GM12873 (cell line): ENCODE measurements at regions not wholly inside any gene's neighbourhood (a gene's known extent, or its start where the extent isn't known, plus 50 kb on each side); places are given as distances from the start of the nearest gene placed in this dataset.

Experiments
- TF ChIP-seq, protein P1 (sequence below): IDR thresholded peaks from 2 replicates; pipeline ENCODE4 v1.5.1; 2012; ENCODE audit warnings: low read depth, mild to moderate bottlenecking, moderate library complexity, low read length, control low read depth; ENCODE audit not compliant: insufficient read depth; ENCODE audit errors: missing control alignments

DNA sequence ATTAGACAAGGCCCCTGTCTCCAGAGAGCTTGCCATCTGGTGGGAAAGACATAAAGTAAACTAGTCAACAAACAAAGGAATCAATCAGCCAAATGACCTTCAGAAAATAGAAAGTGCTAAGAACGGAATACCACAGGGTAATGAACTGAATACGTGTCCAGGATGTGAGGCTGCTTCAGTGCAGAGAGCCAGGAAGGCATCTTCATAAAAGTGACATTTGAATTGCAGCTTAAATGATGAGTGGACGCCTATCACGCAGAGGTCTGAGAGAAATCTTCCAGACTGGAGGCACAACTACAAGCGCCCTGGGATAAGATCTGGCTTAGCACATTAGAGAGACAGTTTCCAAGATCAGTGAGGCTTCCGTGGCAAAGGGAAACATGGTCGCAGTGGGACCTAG lies 574.1 kb upstream of the CDH8 start:
- TF ChIP-seq, protein P1, sequence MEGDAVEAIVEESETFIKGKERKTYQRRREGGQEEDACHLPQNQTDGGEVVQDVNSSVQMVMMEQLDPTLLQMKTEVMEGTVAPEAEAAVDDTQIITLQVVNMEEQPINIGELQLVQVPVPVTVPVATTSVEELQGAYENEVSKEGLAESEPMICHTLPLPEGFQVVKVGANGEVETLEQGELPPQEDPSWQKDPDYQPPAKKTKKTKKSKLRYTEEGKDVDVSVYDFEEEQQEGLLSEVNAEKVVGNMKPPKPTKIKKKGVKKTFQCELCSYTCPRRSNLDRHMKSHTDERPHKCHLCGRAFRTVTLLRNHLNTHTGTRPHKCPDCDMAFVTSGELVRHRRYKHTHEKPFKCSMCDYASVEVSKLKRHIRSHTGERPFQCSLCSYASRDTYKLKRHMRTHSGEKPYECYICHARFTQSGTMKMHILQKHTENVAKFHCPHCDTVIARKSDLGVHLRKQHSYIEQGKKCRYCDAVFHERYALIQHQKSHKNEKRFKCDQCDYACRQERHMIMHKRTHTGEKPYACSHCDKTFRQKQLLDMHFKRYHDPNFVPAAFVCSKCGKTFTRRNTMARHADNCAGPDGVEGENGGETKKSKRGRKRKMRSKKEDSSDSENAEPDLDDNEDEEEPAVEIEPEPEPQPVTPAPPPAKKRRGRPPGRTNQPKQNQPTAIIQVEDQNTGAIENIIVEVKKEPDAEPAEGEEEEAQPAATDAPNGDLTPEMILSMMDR, result no peak

DNA sequence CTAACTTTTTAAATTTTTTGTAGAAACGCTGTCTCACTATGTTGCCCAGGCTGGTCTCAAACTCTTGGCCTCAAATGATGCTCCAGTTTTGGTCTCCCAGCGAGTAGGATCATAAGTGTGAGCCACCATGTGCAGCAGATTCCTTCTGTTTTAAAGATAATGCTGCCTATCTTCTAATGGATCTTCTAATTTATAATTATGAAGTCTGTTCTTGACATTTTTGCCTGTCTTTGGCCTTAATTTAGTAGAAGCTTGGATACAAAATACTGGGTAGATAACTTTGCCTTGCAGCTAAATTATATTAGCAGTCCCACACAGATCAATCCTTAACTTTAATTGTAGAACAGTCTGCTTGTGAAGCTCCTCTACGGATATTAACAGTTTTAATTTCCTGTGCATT lies 566.6 kb upstream of the CDH8 start:
- TF ChIP-seq, protein P1, result no peak

DNA sequence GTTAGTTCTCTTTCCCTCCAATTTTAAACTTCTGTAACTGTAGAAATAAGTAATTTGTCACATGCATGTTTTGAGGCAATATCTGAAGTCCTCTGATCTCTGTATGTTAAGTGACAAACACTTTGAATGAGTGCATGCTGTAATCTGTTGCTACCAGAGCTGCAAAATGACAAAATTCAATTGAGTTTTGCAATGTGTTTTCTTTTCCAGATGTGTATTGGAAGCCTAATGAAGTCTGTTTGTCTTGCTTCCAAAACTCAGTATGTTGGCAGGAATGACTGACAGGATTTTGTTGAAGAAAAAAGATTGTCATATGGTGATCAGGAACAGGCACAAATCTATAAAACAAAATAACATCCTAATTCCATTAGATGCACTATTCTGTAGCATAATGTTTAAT lies 561.6 kb upstream of the CDH8 start:
- TF ChIP-seq, protein P1, result no peak

DNA sequence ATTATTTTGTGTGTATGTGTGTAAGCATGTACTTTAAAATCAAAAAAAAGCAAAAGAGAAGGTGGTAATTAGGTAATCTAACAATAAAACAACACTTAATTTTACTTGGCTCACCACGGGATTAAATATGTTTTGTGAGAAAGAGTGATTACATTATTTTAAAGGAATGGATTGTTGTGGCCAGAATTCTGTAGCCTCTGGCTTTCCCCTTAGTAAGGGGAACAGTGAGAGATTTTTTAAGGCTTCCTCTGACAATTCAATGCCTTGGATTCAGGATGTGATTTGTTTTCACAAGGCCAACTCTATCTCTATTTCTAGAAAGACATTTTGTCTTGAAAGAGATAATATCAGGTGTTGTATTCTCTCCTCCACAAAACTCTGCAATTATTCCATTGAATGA lies 560.3 kb upstream of the CDH8 start:
- TF ChIP-seq, protein P1, result no peak

DNA sequence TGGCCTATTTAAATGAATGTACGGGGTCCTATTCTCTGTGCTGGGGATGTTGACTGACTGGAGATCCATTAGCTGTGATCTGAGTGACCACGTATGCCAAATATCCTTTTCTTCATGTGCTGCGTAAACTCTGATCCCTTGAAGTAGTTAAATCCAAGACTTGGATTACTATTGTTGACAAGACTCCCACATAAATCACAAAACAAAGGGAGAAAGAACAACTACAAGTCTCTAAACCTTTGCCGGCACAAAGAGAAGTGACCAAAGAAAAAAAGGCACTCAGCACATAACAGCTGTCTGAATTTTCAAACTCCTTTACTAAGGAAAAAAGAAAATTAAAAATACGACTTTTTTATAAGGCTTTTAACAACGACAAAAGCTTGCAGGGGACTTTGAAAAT lies 559.9 kb upstream of the CDH8 start:
- TF ChIP-seq, protein P1, result no peak

DNA sequence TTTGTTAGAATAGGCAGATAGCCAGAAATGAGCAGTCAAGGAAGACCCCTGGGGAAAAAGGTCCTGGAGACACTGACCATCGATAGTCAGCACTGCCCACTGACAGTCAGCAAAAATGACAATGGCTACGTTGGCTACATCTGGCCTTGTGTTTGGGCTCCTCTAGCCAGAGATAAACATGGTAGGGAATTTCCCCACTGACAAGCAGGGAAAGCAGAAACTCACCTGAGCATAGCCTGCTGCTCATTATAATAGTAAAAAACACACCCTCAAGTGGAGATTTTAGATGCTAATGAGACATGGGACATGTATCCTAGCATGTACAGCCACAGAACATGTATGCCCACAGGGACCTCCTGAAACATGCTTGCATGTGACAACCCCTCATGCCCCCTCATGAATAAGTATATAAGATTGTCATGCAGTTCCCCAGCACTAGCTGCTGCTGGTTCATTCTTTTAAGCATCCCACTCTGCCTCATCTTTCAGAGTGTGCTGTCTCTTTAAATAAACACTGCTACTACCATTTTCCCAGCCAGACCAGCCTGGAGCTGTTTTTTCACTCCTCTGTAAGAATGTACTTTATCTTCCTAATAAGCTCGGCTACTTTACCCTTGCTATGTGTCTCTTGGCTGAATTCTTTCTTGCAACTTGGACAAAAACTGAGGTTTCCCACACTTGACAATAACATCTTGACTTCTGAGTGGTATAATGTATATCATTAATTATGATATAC lies 550.1 kb upstream of the CDH8 start:
- TF ChIP-seq, protein P1, result no peak

DNA sequence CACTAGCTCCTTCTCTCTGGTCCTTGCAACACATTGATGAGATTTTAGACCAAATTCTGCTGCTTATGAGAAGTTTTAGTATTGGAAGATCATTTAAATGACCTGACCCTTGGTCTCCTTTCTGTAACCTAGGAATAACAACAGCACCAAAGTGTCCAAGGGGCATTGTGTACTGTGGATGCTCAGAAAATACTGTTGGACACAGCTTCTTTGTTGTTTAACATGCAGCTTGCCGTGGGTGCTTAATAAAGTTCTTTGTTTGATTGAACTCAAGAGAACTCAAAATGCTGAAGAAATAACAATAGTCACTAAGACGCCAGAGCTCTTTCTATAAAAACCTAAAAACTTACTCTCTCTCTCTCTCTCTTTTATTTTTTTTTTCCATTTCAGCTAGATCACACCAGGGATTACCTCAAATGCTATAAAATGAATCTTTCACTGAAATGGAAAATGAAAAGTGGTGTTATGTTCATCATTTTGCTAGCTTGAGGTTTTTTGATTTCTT lies 548.9 kb upstream of the CDH8 start:
- TF ChIP-seq, protein P1, result no peak
